GM03348 (cell line): ENCODE measurements at regions not wholly inside any gene's neighbourhood (a gene's known extent, or its start where the extent isn't known, plus 50 kb on each side); places are given as distances from the start of the nearest gene placed in this dataset.
A peak's percentile ranks its signal among the peaks of the same experiment; 100 is the strongest.
"Not testable (repeated sequence)": the region's sequence is repeated elsewhere in the genome, so short reads cannot be mapped to it uniquely, and the experiment has no call there.

ENCODE experiments used
- DNase-seq: peaks from one replicate; pipeline ENCODE4 v3.0.0; 2012; ENCODE audit warnings: low spot score

DNA sequence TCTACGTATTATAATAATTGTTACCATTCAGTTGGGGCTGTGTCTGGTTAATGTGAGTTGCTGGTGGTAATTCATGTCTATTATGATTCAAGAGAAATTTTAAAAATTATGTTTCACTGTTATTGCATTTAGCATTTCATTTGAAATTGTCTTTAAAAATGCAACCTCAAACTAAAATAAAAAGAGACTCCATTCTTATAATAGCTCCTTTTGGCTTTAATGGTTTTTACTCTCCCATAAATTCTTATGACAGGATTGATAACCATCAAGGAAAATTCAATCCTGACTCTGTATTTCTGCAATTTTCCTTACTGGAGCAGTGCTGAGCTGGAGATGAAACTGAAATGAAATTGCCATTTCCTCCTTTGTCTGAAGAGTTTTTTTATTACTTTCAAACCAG lies 262.7 kb downstream of the REEP3 start:
- DNase-seq = no peak

DNA sequence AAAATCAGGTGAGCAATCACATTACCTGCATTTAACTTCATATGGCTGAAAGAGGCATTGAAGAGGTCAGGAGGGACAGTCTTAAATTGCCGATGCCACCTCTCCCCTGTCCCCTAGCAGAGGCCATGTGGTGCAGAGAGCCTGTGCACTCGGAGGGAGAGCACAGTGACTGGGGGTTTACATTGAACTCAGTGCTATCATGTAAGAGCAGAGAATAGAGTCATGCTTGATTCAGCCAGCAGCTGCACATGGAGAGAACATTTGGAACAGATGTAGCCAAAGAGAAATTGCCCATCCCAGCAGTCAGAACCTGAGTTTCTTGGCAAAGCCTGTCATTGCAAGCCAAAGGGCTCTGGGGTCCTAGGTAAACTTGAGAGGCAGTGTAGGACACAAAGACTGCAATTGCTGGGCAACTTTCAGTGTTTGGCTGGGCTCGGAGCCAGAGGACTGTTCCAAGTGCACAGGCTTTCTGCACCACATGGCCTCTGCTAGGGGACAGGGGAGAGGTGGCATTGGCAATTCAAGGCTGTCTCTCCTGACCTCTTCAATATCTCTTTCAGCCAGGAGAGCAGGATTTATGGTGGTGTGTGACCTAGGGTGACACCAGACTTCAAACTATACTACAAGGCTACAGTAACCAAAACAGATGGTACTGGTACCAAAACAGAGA lies 267.1 kb downstream of the REEP3 start:
- DNase-seq = no peak

- DNase-seq = no peak
Observed at GRCh38 chr10:63795094-63795860, 274.1 kb downstream of the REEP3 start.

DNA sequence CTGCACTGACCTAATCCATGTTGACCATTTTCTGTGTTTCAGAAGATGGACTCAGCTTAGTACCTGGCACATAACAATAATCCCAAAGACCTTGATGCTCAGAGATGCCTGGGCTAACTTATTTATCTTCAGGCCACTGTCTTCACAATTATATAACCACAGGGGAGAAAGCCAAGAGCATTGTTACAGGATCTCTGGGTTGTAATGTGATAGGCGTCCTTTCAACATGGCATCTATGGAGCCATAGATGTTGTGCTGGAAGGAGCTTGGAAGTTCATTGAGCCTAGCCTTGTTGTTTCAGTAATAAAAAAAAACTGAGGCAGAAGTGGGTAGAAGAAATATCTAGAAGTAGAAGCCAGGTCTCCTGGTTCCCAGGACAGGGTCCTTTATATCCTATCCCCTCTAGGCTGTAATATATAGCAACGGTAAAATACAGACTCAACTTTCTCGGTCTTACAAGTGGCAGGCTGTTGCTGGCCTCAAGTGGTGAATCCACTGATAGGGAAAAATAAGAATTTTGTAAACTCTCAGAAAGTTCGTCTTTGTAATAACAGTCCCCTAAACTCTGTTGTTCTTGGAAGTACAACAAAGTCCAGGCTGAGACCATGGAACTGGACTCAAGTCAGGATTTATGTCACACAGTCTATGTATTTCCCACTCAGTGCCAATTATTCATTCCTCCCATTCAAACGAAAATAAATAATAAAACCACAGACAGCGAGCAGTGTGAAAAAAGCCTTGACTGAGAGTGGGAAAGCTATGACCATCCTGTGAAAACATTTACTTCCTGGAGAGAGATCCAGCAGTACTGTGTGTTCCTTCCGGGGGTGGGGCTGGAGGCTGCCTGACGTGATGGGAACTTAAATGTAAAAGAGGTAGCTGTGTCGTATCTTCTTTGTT lies 277.6 kb downstream of the REEP3 start:
- DNase-seq = peak; percentile 88

DNA sequence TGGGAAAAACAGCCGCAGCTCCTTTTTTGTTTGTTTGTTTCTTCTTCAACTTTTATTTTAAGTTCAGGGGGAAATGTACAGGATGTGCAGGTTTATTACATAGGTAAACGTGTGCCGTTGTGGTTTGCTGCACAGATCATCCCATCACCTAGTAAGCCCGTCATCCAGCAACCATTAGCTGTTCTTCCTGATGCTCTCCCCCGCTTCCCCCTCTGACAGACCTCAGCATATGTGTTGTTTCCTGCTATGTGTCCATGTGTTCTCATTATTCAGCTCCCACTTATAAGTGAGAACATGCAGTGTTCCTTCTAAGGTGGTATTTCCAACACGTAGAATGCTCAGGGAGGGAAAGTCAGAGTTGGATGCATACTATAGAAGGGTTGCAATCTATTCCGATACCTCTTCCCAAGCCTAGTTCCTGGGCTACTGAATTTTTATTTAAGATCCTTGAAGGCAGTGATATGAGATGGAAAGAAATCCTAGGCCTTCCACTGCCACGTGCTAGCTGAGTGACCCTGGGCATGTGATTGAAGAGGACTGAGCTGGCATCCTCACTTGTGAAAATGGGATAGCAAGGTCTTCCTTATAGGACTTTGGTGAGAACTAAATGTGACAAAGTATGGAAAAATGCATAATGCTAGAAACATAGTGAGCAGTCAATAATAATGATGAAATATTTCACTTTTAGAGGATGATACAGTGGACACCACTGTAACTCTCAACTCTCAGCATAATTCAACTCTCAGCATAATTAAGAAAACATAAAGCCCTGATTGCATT lies 278.5 kb downstream of the REEP3 start:
- DNase-seq = no peak

- DNase-seq = no peak
Observed at GRCh38 chr10:63801166-63801565, 280.0 kb downstream of the REEP3 start.

GRCh38 chr10:63806330-63806729 lies 285.1 kb downstream of the REEP3 start:
- DNase-seq = no peak

DNA sequence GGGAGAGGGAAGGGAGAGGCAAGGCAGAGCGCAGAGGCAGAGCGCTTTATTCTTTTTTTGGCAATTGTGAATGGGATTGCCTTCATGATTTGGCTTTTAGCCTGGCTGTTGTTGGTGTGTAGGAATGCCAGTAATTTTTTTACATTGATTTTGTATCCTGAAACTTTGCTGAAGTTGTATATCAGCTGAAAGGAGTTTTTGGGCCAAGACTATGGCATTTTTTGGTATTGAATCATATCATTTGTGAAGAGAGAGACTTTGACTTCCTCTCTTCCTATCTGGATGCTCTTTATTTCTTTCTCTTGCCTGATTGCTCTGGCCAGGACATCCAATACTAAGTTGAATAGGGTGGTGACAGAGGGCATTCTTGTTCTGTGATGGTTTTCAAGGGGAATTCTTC lies 291.3 kb downstream of the REEP3 start:
- DNase-seq = no peak

- peak; percentile 79 for DNase-seq
Observed at GRCh38 chr10:63819753-63820329, 298.6 kb downstream of the REEP3 start.

GRCh38 chr10:63822496-63822895 lies 301.3 kb downstream of the REEP3 start:
- DNase-seq = no peak

DNA sequence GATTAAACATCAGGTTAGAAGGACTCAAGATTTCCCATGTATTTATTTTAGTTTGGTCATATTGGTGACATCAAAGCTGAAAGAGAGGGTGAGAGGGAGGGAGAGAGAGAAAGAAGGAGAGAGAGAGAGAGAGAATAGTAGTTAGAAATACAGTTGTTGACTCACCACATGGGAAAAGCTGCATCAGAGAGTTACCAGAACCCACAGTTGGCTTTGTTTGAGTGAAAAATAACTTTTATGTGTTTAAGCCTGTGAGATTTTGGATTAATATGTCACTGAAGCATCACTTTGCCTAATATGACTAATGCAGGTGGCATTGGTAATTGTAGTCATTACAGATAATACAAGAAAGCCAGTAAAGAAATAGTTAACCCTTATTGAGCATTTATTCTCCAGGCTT lies 303.9 kb downstream of the REEP3 start:
- no peak for DNase-seq

- no peak for DNase-seq
Observed at GRCh38 chr10:63825766-63826165, 304.6 kb downstream of the REEP3 start.

- DNase-seq = not testable (repeated sequence)
Observed at GRCh38 chr10:63827018-63827417, 305.8 kb downstream of the REEP3 start.

- DNase-seq = no peak
Observed at GRCh38 chr10:63829020-63829419, 307.8 kb downstream of the REEP3 start.

- no peak for DNase-seq
Observed at GRCh38 chr10:63829573-63830149, 308.5 kb downstream of the REEP3 start.

DNA sequence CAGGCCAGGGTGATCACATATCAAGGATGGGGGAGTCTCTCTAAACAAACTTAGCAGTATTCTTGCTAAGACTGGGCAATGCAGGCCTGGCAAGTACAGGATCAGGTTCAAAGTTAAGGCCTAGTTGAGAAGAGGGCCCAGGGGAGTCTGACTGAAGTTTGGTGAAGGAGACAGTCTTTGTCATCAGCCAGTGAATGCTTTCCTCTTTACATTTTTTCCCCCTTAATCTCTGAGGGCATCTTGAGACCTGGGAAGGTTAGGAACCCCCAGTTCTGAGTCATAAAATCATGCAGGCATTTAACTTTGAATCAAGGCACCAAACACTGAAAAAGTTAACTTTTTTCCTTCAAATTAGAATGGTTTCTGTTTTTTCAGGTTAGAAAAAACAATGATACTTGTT lies 311.5 kb downstream of the REEP3 start:
- DNase-seq = no peak

DNA sequence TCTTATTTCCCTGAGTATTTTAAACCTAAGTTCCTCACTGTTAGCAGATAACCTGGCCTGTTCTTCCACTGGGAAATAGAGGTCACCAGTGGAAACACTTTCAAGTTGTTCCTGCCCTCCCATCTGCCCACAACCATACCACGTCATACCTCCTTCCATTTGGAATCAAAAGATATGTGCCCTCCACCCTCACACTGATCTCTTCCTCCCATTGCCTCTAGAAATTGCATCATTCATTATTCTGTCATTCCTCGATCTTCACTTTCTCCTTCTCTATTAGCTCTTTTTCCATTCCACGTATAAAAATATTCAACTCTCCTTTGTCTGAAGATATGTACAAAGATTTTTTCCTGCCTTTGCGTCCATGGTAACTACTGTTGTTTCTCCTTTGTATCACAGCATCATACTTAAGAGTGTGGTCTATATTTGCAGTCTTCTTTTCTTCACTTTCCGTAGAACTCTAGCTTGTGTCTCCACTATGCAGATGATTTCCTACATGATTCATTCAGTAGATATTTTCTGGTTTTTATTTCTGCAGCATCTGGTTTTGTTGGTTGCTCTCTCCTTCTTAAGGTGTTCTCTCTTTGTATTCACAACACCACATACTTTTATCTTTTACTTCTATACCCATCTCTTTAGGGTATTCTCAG lies 312.3 kb downstream of the REEP3 start:
- DNase-seq = peak; percentile 20

DNA sequence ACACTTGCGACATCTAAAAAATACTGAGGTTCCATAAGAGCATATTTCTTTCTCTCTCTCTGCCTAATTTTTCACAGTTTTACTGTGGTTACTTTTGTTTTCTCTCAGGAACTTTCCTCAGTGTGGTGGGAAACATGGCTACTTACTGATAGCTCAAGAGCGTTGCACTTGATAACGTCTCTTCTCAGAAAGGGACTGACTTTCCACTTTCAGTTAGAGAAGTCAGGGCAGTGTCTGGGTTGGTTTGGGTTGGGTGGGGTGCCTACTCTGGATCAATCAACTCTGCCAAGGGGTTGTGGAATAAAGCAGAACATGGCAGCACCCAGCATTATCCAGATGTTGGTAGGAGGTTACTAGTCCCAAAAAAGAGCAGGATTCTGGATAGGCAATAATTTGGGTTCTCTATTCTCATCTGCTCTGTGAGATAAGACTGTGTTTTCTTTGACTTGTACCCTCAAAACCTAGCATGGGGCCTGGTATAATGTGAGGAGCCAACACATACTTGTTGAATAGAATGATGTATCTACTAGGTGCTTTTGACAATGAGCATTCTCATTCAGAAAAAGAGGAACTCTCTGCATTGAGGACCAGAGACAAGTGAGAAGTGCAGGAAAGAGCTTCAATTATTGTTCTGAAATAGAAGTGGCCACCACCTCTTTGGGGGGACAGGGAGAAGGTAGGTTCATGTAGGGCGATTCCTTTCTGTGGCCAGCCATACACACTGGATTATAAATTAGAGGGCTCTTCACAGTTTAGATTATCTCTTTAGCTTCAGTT lies 315.7 kb downstream of the REEP3 start:
- DNase-seq = no peak

- no peak for DNase-seq
Observed at GRCh38 chr10:63841761-63842160, 320.6 kb downstream of the REEP3 start.

DNA sequence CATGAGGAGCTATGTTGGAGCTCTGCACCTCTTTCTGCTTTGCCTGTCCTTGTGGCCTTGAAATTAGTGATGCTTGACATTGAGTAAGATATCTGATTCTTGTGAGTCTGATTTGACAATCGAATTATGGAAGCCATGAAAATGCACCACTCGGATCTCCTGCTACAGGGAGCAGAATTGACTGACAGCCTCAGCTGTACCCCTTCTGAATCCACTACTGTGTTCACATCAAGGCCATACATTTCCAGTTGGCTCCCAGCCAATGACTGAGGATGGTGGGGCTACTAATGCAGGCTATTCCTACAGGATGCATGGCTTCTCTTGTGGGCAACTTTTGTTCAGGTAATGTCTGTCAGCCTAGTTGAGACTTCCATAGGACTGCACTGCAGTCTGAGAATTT lies 321.9 kb downstream of the REEP3 start:
- no peak for DNase-seq
